ENCODE measurements at regions not wholly inside any gene's neighbourhood (a gene's known extent, or its start where the extent isn't known, plus 50 kb on each side); places are given as distances from the start of the nearest gene placed in this dataset.

- TF ChIP-seq CTCF (IDR thresholded peaks at IDR 0.05; ENCODE audit: low read depth, low read length, missing input control) = no peak
- TF ChIP-seq REST (IDR thresholded peaks at IDR 0.05) = no peak
- no peak for TF ChIP-seq RXRA (IDR thresholded peaks at IDR 0.05)
- no peak for TF ChIP-seq YY1 (IDR thresholded peaks at IDR 0.05)
- TF ChIP-seq EGR1 (IDR thresholded peaks at IDR 0.05; ENCODE audit: low read depth in 2 of 2) = no peak
These were observed 208.6 kb upstream of the PRR20A start for GRCh38 chr13:56932104-56932503.
